Endometrium (tissue), 2 donors: ENCODE measurements at regions not wholly inside any gene's neighbourhood (a gene's known extent, or its start where the extent isn't known, plus 50 kb on each side); places are given as distances from the start of the nearest gene placed in this dataset.
"Not testable (repeated sequence)": the region's sequence is repeated elsewhere in the genome, so short reads cannot be mapped to it uniquely, and the experiment has no call there.

Source experiments
- FAIRE-seq: peaks from 2 replicates; lab custom pipeline; 2012; peaks lifted over from hg19 to GRCh38; lab: Jason Lieb, UNC
- donor health status: control.
- donor health status: control.

GRCh38 chr5:7221041-7221440, 174.9 kb upstream of the ADCY2 start:
- FAIRE-seq, result no peak

- FAIRE-seq, result no peak
These were observed 170.1 kb upstream of the ADCY2 start for GRCh38 chr5:7225826-7226225.

- FAIRE-seq, result no peak
These were observed 153.7 kb upstream of the ADCY2 start for GRCh38 chr5:7242118-7242710.

GRCh38 chr5:7244208-7244607, 151.7 kb upstream of the ADCY2 start:
- FAIRE-seq, result no peak

- FAIRE-seq, result no peak
These were observed 150.8 kb upstream of the ADCY2 start for GRCh38 chr5:7245121-7245651.

- no peak for FAIRE-seq
These were observed 149.7 kb upstream of the ADCY2 start for GRCh38 chr5:7246287-7246686.

- no peak for FAIRE-seq
These were observed 145.9 kb upstream of the ADCY2 start for GRCh38 chr5:7250004-7250403.

- no peak for FAIRE-seq
These were observed 145.3 kb upstream of the ADCY2 start for GRCh38 chr5:7250611-7251010.

- no peak for FAIRE-seq
These were observed 144.8 kb upstream of the ADCY2 start for GRCh38 chr5:7251132-7251531.

GRCh38 chr5:7261049-7261448, 134.9 kb upstream of the ADCY2 start:
- FAIRE-seq, result no peak

- no peak for FAIRE-seq
These were observed 134.0 kb upstream of the ADCY2 start for GRCh38 chr5:7261900-7262299.

- not testable (repeated sequence) for FAIRE-seq
These were observed 132.4 kb upstream of the ADCY2 start for GRCh38 chr5:7263398-7264015.

- FAIRE-seq, result not testable (repeated sequence)
These were observed 130.2 kb upstream of the ADCY2 start for GRCh38 chr5:7265776-7266175.

GRCh38 chr5:7268722-7269121, 127.2 kb upstream of the ADCY2 start:
- FAIRE-seq, result not testable (repeated sequence)

GRCh38 chr5:7269591-7270274, 126.2 kb upstream of the ADCY2 start:
- FAIRE-seq, result no peak

- no peak for FAIRE-seq
These were observed 124.4 kb upstream of the ADCY2 start for GRCh38 chr5:7271435-7272084.

GRCh38 chr5:7272408-7272965, 123.5 kb upstream of the ADCY2 start:
- FAIRE-seq, result no peak

- no peak for FAIRE-seq
These were observed 121.7 kb upstream of the ADCY2 start for GRCh38 chr5:7274203-7274602.

- FAIRE-seq, result not testable (repeated sequence)
These were observed 106.3 kb upstream of the ADCY2 start for GRCh38 chr5:7289634-7290033.

GRCh38 chr5:7297821-7298220, 98.1 kb upstream of the ADCY2 start:
- not testable (repeated sequence) for FAIRE-seq

GRCh38 chr5:7299731-7300130, 96.2 kb upstream of the ADCY2 start:
- FAIRE-seq, result not testable (repeated sequence)

- not testable (repeated sequence) for FAIRE-seq
These were observed 90.8 kb upstream of the ADCY2 start for GRCh38 chr5:7305000-7305674.
